Head of caudate nucleus (tissue), 42 donors: ENCODE measurements at regions not wholly inside any gene's neighbourhood (a gene's known extent, or its start where the extent isn't known, plus 50 kb on each side); places are given as distances from the start of the nearest gene placed in this dataset.
A peak's percentile ranks its signal among the peaks of the same experiment; 100 is the strongest.
"Not testable (repeated sequence)": the region's sequence is repeated elsewhere in the genome, so short reads cannot be mapped to it uniquely, and the experiment has no call there.

ENCODE experiments used
- DNase-seq, 42 donors: peaks; one replicate each; pipeline versions ENCODE4 v3.0.0 to v3.0.0-alpha.2; 2020 to 2021; ENCODE audit warnings: mixed read lengths in 7 of 42
- intact Hi-C: fragments of 100-400 bp; cut with DNase I; formaldehyde crosslinking; loops from one replicate; pipeline ENCODE4 v1.15.0; 2022

DNA sequence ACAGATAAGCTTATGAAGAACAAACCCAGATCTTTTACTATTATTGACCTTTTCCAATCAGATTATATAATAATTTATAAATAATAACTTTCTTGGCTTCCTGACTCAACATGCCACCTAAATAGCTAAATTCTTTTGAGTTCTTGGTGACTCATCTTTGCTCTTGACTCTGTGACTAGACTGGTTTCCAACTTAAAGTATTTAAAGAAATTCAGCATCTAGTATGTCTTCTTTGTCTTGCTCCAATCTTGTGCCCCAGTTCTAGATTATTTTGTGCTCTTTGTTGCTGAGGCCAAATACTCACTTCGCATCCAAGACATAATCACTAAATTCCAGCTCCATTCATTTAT, 483.2 kb upstream of the TBL1XR1 start:
- DNase-seq = no peak
- intact Hi-C loops = no loop called here

DNA sequence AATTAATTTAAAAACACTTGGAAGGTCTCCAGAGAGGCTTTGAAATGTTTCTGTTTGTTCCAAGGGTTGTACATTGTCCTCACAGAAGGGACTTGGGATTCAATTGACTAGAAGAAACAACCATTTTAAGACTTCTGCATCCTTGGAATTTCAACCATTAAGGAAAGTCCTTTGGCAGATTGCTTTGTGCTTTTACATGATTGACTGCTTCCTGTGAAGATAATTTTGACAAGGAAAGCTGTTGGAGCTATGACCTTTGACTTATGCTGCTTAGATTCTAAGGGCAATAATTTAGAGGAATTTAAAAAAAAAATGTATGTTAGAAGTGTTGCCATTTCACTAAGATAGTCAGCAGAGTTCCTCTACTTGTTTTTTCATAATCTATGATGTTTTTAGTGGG, 483.9 kb upstream of the TBL1XR1 start:
- DNase-seq = no peak
- intact Hi-C loops = no loop called here

DNA sequence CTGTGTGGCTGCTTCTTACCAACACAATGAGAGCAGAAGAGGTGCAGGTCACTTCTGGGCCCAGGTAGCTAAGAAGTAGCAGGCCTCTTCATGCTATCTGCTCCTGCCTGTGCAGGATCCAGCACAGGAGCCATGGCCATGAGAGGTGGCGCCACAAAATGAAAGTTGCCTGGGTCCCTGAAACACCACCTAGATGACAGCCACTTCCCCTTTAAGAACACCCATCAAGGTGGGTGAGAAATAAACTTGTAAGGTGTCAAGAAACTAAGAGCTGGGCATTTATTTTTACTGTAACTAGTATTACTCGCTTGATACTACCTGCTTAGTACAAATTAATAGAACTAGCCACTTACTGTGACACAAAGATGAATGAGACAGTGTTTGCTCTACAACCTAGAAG, 484.6 kb upstream of the TBL1XR1 start:
- no peak for DNase-seq
- intact Hi-C loops = no loop called here

DNA sequence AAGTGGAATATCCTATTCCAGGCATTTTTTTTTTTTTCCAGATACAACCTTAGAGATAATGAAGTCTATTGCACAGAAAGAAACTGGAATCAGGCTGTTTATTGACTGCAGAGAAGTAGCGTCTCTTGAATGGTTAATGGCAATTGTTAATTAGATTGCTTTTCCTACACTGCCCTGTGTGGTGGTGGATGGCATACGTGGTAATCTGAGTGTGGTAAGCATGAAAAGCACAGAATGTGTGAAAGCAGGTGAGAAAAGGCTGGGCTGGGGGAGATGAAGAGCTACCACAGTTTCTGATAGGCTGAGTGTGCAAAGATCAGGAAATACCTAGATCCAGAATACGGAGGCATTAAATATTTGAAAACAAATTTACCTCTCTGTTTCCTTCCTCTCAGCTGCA, 486.3 kb upstream of the TBL1XR1 start:
- intact Hi-C loops = no loop called here

DNA sequence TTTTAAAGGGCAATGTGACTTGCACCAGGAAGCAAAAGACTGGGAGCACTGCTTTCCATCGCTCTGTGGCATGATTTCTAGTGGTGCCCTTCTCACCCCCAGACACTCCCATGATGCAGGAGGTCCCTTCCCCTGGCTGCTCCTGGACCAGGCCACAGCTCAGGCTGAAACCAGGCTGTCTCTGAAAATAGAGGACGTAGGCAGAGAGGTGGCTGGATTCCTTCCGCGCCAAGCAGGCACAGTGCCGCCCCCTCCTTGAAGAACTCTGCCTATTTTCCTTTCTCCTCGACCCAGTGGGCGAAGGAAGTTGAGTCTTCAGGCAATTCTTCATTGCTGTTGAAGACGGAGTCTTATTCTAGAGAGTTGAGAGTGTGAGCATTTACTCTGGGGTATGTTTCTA, 489.4 kb upstream of the TBL1XR1 start:
- intact Hi-C loops = no loop called here
- DNase-seq = no peak

More for the DNA sequence above, 486.3 kb upstream of the TBL1XR1 start:
- no peak for DNase-seq

DNA sequence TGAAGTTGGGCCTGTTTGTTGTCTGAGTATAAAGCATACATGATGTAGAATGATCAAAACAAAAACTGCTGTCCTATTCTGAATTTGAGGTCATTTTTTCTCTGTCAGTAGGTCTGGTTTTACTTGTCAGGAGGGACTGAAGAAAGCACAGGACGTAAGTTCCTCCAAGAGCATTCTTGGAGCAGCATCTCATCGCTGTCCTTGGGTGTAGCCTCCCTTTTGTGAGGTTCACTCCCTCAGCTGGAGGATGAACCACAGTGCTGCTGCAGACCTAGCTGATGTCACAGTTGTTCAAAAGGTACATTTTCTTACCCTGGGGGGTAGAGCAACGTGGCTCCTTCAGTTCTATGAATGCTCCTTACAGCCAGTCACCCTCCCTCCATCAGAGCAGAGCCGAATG, 490.0 kb upstream of the TBL1XR1 start:
- intact Hi-C loops = no loop called here
- no peak for DNase-seq

DNA sequence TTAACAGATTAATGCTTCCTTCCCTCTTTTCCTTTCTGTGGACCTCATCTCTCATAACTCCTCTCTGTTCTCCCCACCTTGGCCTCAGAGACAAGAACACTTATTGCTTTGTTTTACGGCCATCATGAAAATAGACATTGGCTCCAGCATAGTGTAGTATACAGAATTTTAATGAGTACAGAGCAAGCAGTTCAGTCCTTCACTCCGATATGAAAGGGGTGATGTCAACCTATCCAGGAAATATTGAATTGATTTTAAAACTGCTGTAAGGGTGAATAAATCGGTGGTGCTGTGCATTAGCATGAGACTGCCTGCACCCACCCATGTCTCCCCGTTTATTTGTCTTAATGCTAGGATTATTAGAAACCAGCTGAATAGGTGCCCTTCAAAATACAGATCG, 490.9 kb upstream of the TBL1XR1 start:
- no peak for DNase-seq
- intact Hi-C loops = no loop called here

DNA sequence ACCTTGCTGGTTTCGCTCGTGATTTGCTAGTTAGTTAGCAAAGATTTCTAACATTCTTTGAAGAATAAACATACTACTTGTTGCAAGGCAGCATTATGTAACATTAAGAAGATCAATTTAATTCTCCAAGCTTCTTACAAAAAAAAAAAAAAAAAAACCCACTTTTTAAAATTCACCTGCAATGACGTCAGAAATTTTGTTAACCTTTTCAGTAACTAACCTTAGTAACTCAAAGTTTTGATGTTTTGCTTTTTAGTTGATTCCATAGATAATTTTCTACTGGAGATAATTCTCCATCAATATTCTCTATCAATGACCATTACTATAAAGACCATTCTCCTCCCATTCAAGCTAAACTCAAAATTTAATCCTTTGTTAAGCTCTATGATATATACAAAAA, 491.8 kb upstream of the TBL1XR1 start:
- DNase-seq = no peak
- intact Hi-C loops = no loop called here

DNA sequence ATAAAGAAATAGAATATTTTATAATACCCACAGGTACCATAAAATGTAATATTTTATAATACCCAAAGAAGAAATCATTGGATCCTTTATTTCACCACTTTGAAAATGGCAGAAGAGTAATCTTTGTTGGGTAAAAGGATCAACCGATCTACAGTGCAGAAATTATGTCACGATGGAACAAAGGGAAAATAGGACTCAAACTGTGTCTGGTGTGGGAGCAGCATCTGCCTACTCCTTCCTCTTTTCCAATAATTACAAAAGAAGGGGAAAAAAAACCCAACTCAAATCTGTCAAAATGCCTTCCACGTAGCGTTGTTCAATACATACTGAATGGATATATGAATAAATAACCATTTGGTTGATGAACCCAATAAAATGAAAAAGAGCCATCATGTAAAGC, 492.6 kb upstream of the TBL1XR1 start:
- peak in 3 of 42 donors; percentile 25 to 46 (median 27) for DNase-seq
- intact Hi-C loops = no loop called here

DNA sequence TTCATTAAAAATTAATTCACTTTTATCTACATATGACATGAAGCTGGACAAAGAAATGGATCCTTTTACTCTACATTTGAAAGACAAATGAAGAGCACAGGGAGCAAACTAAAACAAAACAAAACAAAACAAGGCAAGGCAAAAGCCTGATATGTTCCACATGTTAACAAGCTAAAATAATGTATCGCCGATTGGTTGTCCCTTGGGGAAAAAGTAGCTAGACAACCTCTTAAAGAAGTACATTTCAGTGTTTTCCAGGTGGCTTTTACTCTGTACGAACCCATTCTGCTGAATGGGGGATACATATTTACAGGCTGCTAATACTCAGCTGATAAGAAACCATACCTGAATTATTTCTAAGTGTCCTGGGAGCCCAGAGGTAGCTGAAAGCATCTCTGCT, 493.0 kb upstream of the TBL1XR1 start:
- DNase-seq = no peak
- intact Hi-C loops = no loop called here

DNA sequence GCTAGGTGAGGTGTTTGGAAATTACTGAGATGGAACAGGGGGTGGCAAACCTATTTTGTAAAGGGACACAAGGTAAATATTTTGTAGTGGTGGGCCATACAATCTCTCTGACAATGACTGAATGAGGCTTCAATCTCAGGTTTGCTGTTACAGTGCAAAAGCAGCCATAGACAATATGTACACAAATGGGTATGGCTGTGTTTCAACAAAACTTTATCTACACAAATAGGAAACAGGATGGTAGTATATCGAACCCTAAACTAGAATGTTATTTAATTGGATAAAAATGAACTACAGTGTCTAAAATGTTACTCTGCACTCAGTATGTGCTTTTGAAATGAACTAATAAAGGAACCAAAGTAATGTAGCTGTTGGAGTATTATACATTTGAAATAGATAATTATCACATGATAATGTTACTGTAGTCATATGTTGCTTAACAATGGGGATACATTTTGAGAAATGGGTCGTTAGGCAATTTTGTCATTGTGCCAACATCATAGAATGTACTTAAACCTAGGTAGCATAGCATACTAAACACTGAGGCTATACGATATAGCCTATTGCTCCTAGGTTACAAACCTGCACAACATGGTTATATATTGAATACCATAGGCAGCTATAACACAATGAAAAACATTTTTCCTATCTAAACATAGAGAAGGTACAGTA, 495.2 kb upstream of the TBL1XR1 start:
- intact Hi-C loops = no loop called here
- DNase-seq = no peak

DNA sequence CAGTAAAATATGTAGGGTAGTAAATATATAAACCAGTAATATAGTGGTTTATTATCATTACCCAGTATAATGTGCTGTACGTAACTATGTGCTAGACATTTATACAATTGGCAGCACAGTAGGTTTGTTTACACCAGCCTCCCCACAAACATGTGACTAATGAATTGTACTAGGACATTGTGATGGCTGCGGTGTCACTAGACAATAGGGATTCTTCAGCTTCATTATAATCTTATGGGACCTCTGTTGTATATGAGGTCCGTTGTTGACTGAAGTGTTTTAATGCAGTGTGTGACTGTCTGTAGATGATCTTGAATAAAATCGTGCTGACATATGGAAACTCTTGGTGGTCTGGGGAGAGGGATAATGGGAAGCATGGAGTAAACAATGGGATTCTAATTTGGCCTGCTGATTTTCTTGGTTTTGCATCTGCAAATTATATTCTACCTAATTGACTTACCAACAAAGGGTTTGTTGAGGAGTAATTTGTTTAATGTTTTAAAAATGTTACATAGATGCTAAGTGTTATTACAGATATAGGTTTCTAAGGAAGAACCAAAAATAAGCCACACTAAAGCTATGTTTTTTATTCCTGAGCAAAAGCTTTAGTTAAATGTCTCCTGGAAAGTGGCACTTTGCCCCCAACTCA, 496.5 kb upstream of the TBL1XR1 start:
- intact Hi-C loops = no loop called here
- peak in 1 of 42 donors; percentile 39 for DNase-seq

DNA sequence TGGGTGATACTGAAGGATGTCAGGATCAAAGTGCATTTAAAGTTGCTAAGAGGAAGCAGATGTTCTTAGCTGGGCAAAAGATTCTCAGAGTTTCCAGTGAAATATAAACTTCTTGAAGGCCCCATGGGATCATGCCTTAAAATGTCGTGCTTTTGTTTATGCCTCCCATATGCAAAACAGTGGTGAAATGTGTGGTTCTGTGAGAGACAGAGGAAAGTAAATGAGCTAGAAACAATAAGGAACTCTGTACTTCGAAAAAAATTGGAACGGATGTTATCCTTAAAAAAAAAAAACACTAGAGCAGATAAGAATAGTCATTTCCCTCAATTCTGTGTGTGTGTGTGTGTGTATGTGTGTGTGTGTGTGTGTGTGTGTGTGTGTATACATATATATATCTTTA, 497.0 kb upstream of the TBL1XR1 start:
- no peak for DNase-seq
- intact Hi-C loops = no loop called here

DNA sequence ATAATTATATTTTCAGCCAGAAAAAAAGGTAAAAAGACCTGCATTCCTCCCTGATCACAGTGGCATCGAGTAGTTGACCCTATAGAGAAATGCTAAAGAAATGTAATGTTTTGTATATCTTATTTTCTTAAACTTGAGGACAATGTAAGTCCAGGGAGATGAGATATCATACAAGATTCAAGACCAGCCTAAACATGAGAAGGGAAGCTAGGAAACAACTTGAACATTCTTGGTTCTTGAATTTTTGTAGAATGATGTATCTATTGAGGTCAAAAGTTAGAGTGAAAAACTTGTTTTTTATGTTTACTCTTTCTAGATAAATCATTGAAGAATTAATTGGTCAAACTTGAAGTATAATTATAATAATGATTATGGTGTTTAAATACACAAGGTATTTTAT, 497.7 kb upstream of the TBL1XR1 start:
- intact Hi-C loops = no loop called here
- no peak for DNase-seq

DNA sequence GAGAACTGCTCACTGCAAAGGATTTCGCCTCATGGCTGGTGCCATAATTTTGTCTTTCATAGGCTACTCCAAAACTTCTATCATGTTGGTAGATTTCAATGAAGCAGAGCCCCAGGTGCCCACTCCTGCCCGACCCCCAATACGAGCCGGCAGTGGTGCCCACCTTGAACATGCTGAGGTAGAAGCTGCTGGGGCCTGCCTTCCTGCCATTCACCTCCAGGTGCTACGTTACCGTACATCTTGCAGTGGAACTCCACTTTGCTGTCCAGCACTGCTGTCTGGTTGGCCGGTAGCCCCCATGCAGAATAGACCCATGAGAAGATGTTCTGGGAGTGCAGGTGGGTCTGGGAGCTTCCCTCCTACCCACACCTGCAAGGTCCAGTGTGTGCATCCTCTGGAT, 502.8 kb upstream of the TBL1XR1 start:
- no peak for DNase-seq
- intact Hi-C loops = no loop called here

DNA sequence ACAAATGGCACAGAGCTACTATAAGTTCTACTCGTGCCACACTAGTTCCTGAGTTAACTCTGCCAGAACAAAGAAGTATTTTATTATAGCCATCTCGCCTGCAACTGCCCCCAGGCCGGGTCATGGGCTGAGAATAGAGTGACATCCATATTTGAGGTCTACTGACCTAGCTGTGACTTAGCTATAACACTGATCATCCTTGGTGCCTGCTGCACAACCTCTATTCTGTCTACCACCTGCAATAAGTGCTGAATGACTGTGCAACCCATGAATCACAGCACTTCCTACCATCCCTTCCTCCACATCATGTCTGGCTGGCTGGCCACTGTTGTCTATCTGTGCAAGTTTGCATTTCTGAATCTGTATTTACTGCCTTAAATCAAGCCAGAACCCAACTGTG, 506.5 kb upstream of the TBL1XR1 start:
- intact Hi-C loops = no loop called here

DNA sequence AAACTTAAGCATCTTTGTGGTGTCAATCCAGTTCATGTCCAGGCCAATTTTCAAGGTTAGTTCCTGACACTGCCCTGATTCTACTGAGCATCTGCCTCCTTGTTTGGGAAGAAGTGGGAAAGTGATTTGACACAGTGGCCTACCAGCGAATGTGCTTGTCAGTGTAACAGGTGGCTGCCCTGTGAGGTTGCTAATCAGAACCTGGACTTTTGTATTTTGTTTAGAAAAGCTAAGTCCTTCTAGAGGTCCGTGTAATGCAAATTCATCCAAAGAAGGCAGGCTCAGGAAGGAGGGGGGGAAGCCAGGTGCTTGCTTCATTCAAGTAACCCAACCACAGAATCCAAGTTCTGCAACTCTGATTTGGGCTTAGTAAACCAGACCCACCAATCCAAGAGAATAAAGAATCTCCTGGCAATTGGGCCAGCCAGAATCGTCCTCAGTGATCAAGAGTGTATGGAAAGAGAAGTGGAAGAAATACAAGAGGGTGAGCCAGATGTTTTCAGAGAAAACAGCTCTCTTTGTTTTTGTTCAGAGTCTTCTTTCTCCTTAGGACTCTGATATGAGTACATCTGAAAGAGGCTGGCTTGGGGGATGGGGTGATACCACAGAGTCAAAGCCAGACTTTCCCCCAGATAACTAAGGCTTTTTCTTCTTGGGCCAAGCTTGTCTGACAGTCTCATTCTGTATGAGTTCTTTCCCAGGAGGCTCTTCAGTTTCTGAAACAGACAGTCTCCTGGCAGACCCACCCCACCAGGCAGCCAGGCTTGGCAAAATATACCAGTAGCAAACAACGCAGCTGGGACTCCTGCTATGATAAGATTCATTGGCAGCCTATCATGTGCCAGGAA, 508.9 kb upstream of the TBL1XR1 start:
- peak in 24 of 42 donors; percentile 3 to 73 (median 26) for DNase-seq
- intact Hi-C loops = no loop called here

More for the DNA sequence above, 506.5 kb upstream of the TBL1XR1 start:
- DNase-seq = no peak

DNA sequence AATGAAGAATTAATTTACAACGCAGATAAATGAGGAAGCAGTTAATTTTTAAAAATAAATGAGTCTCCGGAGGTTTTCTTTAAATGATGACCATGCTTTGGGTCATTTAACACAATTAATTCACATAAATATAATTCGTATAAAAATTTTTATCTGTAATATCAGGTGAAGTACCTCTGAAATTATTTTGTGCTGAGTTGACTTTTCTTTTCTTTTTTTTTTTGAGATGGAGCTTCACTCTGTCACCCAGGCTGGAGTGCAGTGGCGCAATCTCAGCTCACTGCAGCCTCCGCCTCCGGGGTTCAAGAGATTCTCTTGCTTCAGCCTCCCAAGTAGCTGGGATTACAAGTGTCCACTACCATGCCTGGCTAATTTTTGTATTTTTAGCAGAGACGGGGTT, 512.2 kb upstream of the TBL1XR1 start:
- DNase-seq, intact Hi-C loops: not testable (repeated sequence)

DNA sequence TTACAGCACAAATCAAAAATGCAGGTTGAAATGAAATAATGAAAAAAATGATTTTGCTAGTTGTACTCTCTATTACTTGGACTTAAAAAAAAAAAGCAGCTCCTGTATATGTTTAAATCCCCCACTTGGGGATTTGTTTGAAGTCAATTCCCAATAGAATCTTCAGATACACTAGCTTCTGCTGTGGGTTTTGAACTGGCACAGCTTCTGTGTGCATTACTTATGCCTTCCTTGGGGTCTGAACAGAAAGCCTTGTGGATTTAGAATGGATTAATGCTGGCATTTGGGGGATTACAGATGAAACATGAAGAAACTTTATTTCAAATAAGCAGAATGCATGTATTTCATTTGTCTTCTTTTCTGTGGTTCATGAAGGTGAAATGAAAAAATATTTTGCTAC, 513.2 kb upstream of the TBL1XR1 start:
- no peak for DNase-seq
- intact Hi-C loops = no loop called here

DNA sequence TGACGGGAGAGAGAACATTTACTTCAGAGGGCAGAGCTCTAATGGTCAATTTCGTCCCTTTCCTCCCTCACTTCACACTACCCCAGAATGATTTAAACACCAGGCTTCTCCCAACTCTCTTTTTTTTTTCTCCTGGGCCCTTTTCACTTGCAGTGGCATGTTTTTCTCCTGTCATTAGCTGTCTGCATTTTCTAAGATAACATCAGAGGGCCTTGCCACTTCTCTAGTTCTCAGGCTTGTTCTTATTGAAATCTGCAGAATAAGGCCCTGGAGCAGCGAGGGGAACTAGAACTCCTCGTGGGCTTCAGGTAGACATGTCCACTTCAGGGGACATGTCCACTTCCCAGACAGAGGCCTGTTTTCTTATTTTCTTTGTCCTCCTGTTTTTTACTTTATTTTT, 514.4 kb upstream of the TBL1XR1 start:
- intact Hi-C loops = no loop called here

More for the DNA sequence above, 514.4 kb upstream of the TBL1XR1 start:
- no peak for DNase-seq
